ENCODE measurements at regions not wholly inside any gene's neighbourhood (a gene's known extent, or its start where the extent isn't known, plus 50 kb on each side); places are given as distances from the start of the nearest gene placed in this dataset.

- Histone ChIP-seq H2BK20ac (ENCODE audit: low read length) (no peak overlapping the region), H3K4ac (replicated peaks; ENCODE audit: insufficient read length, low read depth, low read length) (no peak overlapping the region), H4K20me1 (replicated peaks in 1 of 2; ENCODE audit: control insufficient read depth in 1 of 2, insufficient read depth in 2 of 2, low read length in 2 of 2) (no peaks in the 10 kb centered on the region), H3K23me2 (ENCODE audit: low read depth, low read length) (no peaks in the 10 kb centered on the region), H4K8ac (ENCODE audit: extremely low read depth, insufficient read depth, low read length) (no peak overlapping the region), H3K79me1 (ENCODE audit: low read depth, low read length) (no peaks in the 10 kb centered on the region), H3K14ac (ENCODE audit: insufficient read length) (no peak overlapping the region), H2BK5ac (ENCODE audit: low read depth, low read length) (no peak overlapping the region), H3K4me2 (ENCODE audit: insufficient read depth in 1 of 2, low read depth in 2 of 2, low read length in 2 of 2) (no peak overlapping the region), H2AK5ac (ENCODE audit: low read depth, low read length) (no peak overlapping the region), H3K4me3 (ENCODE audit: extremely low read depth in 1 of 4, insufficient read depth in 2 of 4, low read depth in 3 of 4, low read length in 4 of 4) (no peak overlapping the region), H3K9ac (replicated peaks in 1 of 4; ENCODE audit: extremely low read depth in 1 of 4, low read depth in 3 of 4, low read length in 3 of 4) (no peak overlapping the region), H3K36me3 (ENCODE audit: control insufficient read depth in 2 of 4, insufficient read depth in 4 of 4, low read length in 3 of 4) (no peaks in the 10 kb centered on the region), H3K27me3 (replicated peaks in 1 of 4; ENCODE audit: control insufficient read depth in 3 of 4, extremely low read depth in 1 of 4, insufficient read depth in 3 of 4, low read length in 3 of 4) (no peaks in the 10 kb centered on the region), H2BK12ac (ENCODE audit: low read depth, low read length) (no peak overlapping the region), H4K5ac (ENCODE audit: insufficient read length, low read depth, low read length) (no peak overlapping the region), H2BK120ac (replicated peaks; ENCODE audit: low read depth, low read length) (no peak overlapping the region), H3K27ac (ENCODE audit: low read depth, low read length) (no peak overlapping the region), H3K79me2 (ENCODE audit: control insufficient read depth in 1 of 2, insufficient read depth in 2 of 2, low read length in 2 of 2) (no peaks in the 10 kb centered on the region), H3K56ac (replicated peaks; ENCODE audit: insufficient read length, low read depth, low read length) (no peak overlapping the region), H2AFZ (ENCODE audit: low read length) (no peak overlapping the region), H3K9me3 (ENCODE audit: insufficient read depth in 2 of 2, low read depth in 1 of 2, low read length in 1 of 2) (peaks cover 9 to 20% of the 10 kb centered on the region in 2 experiments; a peak in 3 of 4 replicates), H4K91ac (replicated peaks; ENCODE audit: insufficient read length, low read length) (no peak overlapping the region), H3K4me1 (replicated peaks in 1 of 4; ENCODE audit: control insufficient read depth in 3 of 4, insufficient read depth in 4 of 4, low read length in 3 of 4) (no peaks in the 10 kb centered on the region), H3K23ac (ENCODE audit: insufficient read length) (no peak overlapping the region), H2BK15ac (ENCODE audit: low read length) (no peak overlapping the region), H3K18ac (ENCODE audit: extremely low read depth, low read length) (no peak overlapping the region)
- FAIRE-seq (no peak), DNase-seq (ENCODE audit: low read depth in 1 of 2, low spot score in 2 of 2) (no peak)
- POLR2A ChIA-PET (ENCODE audit: partially characterized antibody): no interaction called here
- 85% methylated on average over 8 of the region's 8 CpGs; no CpG with 5 or more reads in 1 of the 2 experiments for whole genome bisulfite sequencing, 2 experiments (ENCODE audit: extremely low coverage in 1 of 2, insufficient coverage in 1 of 2, insufficient read length in 1 of 2, insufficient replicate concordance in 2 of 2, low coverage in 1 of 2, low lambda C conversion rate in 2 of 2, missing lambda C conversion rate in 1 of 2)
- CTCF ChIA-PET (ENCODE audit: partially characterized antibody): interaction anchor here (1.5 kb wide), 1 partner anchor 11 kb away, joined by 3 read pairs; no protein-coding TSS in a partner anchor
- TF ChIP-seq KDM4A (IDR thresholded peaks at IDR 0.05; ENCODE audit: low read depth, low read length, severe bottlenecking) (no peak), FOSL1 (IDR thresholded peaks at IDR 0.05; ENCODE audit: insufficient read depth, low read depth, low read length) (no peak), SIN3A (conservative IDR thresholded peaks at IDR 0.05 in 1 of 2, IDR thresholded peaks at IDR 0.05 in 1 of 2; ENCODE audit: low read depth in 1 of 2, low read length in 2 of 2) (no peak), JUN (IDR thresholded peaks at IDR 0.05; ENCODE audit: low read depth, low read length) (no peak), POLR2AphosphoS5 (IDR thresholded peaks at IDR 0.05; ENCODE audit: low read depth, low read length) (no peak), SIRT6 (IDR thresholded peaks at IDR 0.05; ENCODE audit: low read length) (no peak), CBX5 (IDR thresholded peaks at IDR 0.05; ENCODE audit: low read depth, low read length) (no peak), CREB1 (IDR thresholded peaks at IDR 0.05) (no peak), ASH2L (IDR thresholded peaks at IDR 0.05; ENCODE audit: low read length) (no peak), ZNF274 (IDR thresholded peaks at IDR 0.05; ENCODE audit: borderline replicate concordance, extremely low read depth, low read length) (no peak), POLR2A (IDR thresholded peaks at IDR 0.05; ENCODE audit: control extremely low read depth in 1 of 2, low read depth in 2 of 2, low read length in 2 of 2) (no peak), SRF (IDR thresholded peaks at IDR 0.05; ENCODE audit: low read depth, low read length) (no peak), RBBP5 (IDR thresholded peaks at IDR 0.05; ENCODE audit: borderline replicate concordance, low read depth, low read length) (no peak)
These were observed 1443.7 kb downstream of the MRPL39 start for GRCh38 chr21:24163539-24163938.
